Chondrocyte (in vitro differentiated cells): ENCODE measurements at regions not wholly inside any gene's neighbourhood (a gene's known extent, or its start where the extent isn't known, plus 50 kb on each side); places are given as distances from the start of the nearest gene placed in this dataset.

ENCODE experiments used
- DNase-seq: peaks from one replicate; pipeline ENCODE4 v3.0.0; 2021; ENCODE audit warnings: mixed read lengths, low spot score
- H3K27ac Mint-ChIP-seq: one replicate; pipeline ENCODE4 v1.8.0; 2021; ENCODE audit warnings: mild to moderate bottlenecking, moderate library complexity, mixed read lengths; ENCODE audit not compliant: unreplicated experiment
- H3K27me3 Mint-ChIP-seq: 2 replicates; pipeline ENCODE4 v1.8.0; 2021; ENCODE audit warnings: low read depth, mixed read lengths
- H3K36me3 Mint-ChIP-seq: 2 replicates; pipeline ENCODE4 v1.8.0; 2021; ENCODE audit warnings: low read depth, mixed read lengths
- H3K4me1 Mint-ChIP-seq: 2 replicates; pipeline ENCODE4 v1.8.0; 2021; ENCODE audit warnings: low read depth, mild to moderate bottlenecking, mixed read lengths
- H3K4me3 Mint-ChIP-seq: one replicate; pipeline ENCODE4 v1.8.0; 2021; ENCODE audit warnings: mild to moderate bottlenecking, moderate library complexity, mixed read lengths; ENCODE audit not compliant: unreplicated experiment
- H3K9me3 Mint-ChIP-seq: 2 replicates; pipeline ENCODE4 v1.8.0; 2021; ENCODE audit warnings: low read depth, mixed read lengths
- TF ChIP-seq, protein P1 (sequence below): fragments of 200-600 bp; sonication (generic); IDR thresholded peaks from 2 replicates; pipeline ENCODE4 v1.5.0; 2021; ENCODE audit warnings: antibody characterized with exemption, mild to moderate bottlenecking, moderate library complexity

- Mint-ChIP-seq H3K9me3 (no peaks in the 10 kb centered on the region), H3K4me3 (no peak overlapping the region), H3K36me3 (no peaks in the 10 kb centered on the region), H3K4me1 (no peaks in the 10 kb centered on the region), H3K27ac (no peak overlapping the region), H3K27me3 (peaks cover 2% of the 10 kb centered on the region)
- TF ChIP-seq, protein P1, sequence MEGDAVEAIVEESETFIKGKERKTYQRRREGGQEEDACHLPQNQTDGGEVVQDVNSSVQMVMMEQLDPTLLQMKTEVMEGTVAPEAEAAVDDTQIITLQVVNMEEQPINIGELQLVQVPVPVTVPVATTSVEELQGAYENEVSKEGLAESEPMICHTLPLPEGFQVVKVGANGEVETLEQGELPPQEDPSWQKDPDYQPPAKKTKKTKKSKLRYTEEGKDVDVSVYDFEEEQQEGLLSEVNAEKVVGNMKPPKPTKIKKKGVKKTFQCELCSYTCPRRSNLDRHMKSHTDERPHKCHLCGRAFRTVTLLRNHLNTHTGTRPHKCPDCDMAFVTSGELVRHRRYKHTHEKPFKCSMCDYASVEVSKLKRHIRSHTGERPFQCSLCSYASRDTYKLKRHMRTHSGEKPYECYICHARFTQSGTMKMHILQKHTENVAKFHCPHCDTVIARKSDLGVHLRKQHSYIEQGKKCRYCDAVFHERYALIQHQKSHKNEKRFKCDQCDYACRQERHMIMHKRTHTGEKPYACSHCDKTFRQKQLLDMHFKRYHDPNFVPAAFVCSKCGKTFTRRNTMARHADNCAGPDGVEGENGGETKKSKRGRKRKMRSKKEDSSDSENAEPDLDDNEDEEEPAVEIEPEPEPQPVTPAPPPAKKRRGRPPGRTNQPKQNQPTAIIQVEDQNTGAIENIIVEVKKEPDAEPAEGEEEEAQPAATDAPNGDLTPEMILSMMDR, result no peak
- DNase-seq, result no peak
Observed at GRCh38 chr9:8224381-8224801, 424.8 kb upstream of the DMAC1 start.

- Mint-ChIP-seq H3K27ac (no peak overlapping the region), H3K36me3 (no peaks in the 10 kb centered on the region), H3K27me3 (peaks cover 2% of the 10 kb centered on the region), H3K4me3 (no peak overlapping the region), H3K9me3 (no peaks in the 10 kb centered on the region), H3K4me1 (no peaks in the 10 kb centered on the region)
- no peak for DNase-seq
- TF ChIP-seq, protein P1, result no peak
Observed at GRCh38 chr9:8223861-8224260, 424.3 kb upstream of the DMAC1 start.

- Mint-ChIP-seq H3K4me1 (no peaks in the 10 kb centered on the region), H3K36me3 (no peaks in the 10 kb centered on the region), H3K9me3 (peaks cover 15% of the 10 kb centered on the region), H3K27ac (no peak overlapping the region), H3K4me3 (no peak overlapping the region), H3K27me3 (peaks cover 10% of the 10 kb centered on the region)
- DNase-seq, result no peak
- TF ChIP-seq, protein P1, result no peak
Observed at GRCh38 chr9:8221462-8221861, 421.9 kb upstream of the DMAC1 start.

- TF ChIP-seq, protein P1, result no peak
- no peaks in the 10 kb centered on the region for H3K36me3 Mint-ChIP-seq
- DNase-seq, result no peak
Observed at GRCh38 chr9:8208465-8208864, 408.9 kb upstream of the DMAC1 start.

GRCh38 chr9:8207596-8207995 is 408.0 kb upstream of the DMAC1 start:
- peaks cover 7% of the 10 kb centered on the region for H3K27me3 Mint-ChIP-seq
- TF ChIP-seq, protein P1, result no peak
- no peaks in the 10 kb centered on the region for H3K9me3 Mint-ChIP-seq
- no peak overlapping the region for H3K27ac Mint-ChIP-seq
- H3K4me3 Mint-ChIP-seq, result no peak overlapping the region
- DNase-seq, result no peak
- H3K36me3 Mint-ChIP-seq, result no peaks in the 10 kb centered on the region
- peaks cover 3% of the 10 kb centered on the region for H3K4me1 Mint-ChIP-seq

More at GRCh38 chr9:8208465-8208864, 408.9 kb upstream of the DMAC1 start:
- Mint-ChIP-seq H3K27me3 (peaks cover 7% of the 10 kb centered on the region), H3K9me3 (no peaks in the 10 kb centered on the region), H3K4me1 (peaks cover 3% of the 10 kb centered on the region), H3K4me3 (no peak overlapping the region), H3K27ac (no peak overlapping the region)
